ENCODE measurements at regions not wholly inside any gene's neighbourhood (a gene's known extent, or its start where the extent isn't known, plus 50 kb on each side); places are given as distances from the start of the nearest gene placed in this dataset.

- Histone ChIP-seq H3K36me3 (ENCODE audit: control insufficient read depth, insufficient read depth, low read length) (no peaks in the 10 kb centered on the region), H3K27me3 (ENCODE audit: control insufficient read depth, insufficient read depth, low read length) (no peaks in the 10 kb centered on the region), H3K4me3 (ENCODE audit: low read depth, low read length) (no peak overlapping the region)
- no peak for DNase-seq (ENCODE audit: low read depth)
- no peak for TF ChIP-seq CTCF (IDR thresholded peaks at IDR 0.05; ENCODE audit: insufficient read depth, low read length, poor library complexity, severe bottlenecking)
These were observed 600.8 kb upstream of the CXADR start for GRCh38 chr21:16912075-16912474.

- no peak overlapping the region for H3K4me3 ChIP-seq (ENCODE audit: low read depth, low read length)
- H3K27me3 ChIP-seq (ENCODE audit: control insufficient read depth, insufficient read depth, low read length), result no peaks in the 10 kb centered on the region
- no peak for DNase-seq (ENCODE audit: low read depth)
These were observed 599.8 kb upstream of the CXADR start for GRCh38 chr21:16913010-16913409.

GRCh38 chr21:16928439-16928838 lies 584.4 kb upstream of the CXADR start:
- no peak for DNase-seq (ENCODE audit: low read depth)
- no peak overlapping the region for H3K4me3 ChIP-seq (ENCODE audit: low read depth, low read length)
- TF ChIP-seq CTCF (IDR thresholded peaks at IDR 0.05; ENCODE audit: insufficient read depth, low read length, poor library complexity, severe bottlenecking), result no peak
- H3K36me3 ChIP-seq (ENCODE audit: control insufficient read depth, insufficient read depth, low read length), result no peaks in the 10 kb centered on the region
- no peaks in the 10 kb centered on the region for H3K27me3 ChIP-seq (ENCODE audit: control insufficient read depth, insufficient read depth, low read length)

More at GRCh38 chr21:16913010-16913409, 599.8 kb upstream of the CXADR start:
- no peak for TF ChIP-seq CTCF (IDR thresholded peaks at IDR 0.05; ENCODE audit: insufficient read depth, low read length, poor library complexity, severe bottlenecking)
- H3K36me3 ChIP-seq (ENCODE audit: control insufficient read depth, insufficient read depth, low read length), result no peaks in the 10 kb centered on the region

- Histone ChIP-seq H3K4me3 (ENCODE audit: low read depth, low read length) (no peak overlapping the region), H3K36me3 (ENCODE audit: control insufficient read depth, insufficient read depth, low read length) (no peaks in the 10 kb centered on the region), H3K27me3 (ENCODE audit: control insufficient read depth, insufficient read depth, low read length) (no peaks in the 10 kb centered on the region)
- no peak for TF ChIP-seq CTCF (IDR thresholded peaks at IDR 0.05; ENCODE audit: insufficient read depth, low read length, poor library complexity, severe bottlenecking)
- DNase-seq (ENCODE audit: low read depth), result no peak
These were observed 580.5 kb upstream of the CXADR start for GRCh38 chr21:16932314-16932713.

GRCh38 chr21:16942703-16943102 lies 570.1 kb upstream of the CXADR start:
- no peak for DNase-seq (ENCODE audit: low read depth)
- Histone ChIP-seq H3K36me3 (ENCODE audit: control insufficient read depth, insufficient read depth, low read length) (no peaks in the 10 kb centered on the region), H3K4me3 (ENCODE audit: low read depth, low read length) (no peak overlapping the region), H3K27me3 (ENCODE audit: control insufficient read depth, insufficient read depth, low read length) (no peaks in the 10 kb centered on the region)
- TF ChIP-seq CTCF (IDR thresholded peaks at IDR 0.05; ENCODE audit: insufficient read depth, low read length, poor library complexity, severe bottlenecking), result peak; percentile 53

GRCh38 chr21:16943231-16943630 lies 569.6 kb upstream of the CXADR start:
- H3K36me3 ChIP-seq (ENCODE audit: control insufficient read depth, insufficient read depth, low read length), result no peaks in the 10 kb centered on the region
- no peak for TF ChIP-seq CTCF (IDR thresholded peaks at IDR 0.05; ENCODE audit: insufficient read depth, low read length, poor library complexity, severe bottlenecking)
- H3K4me3 ChIP-seq (ENCODE audit: low read depth, low read length), result no peak overlapping the region

More at GRCh38 chr21:16943231-16943630, 569.6 kb upstream of the CXADR start:
- DNase-seq (ENCODE audit: low read depth), result no peak
- H3K27me3 ChIP-seq (ENCODE audit: control insufficient read depth, insufficient read depth, low read length), result no peaks in the 10 kb centered on the region
